MG63 (cell line): ENCODE measurements at regions not wholly inside any gene's neighbourhood (a gene's known extent, or its start where the extent isn't known, plus 50 kb on each side); places are given as distances from the start of the nearest gene placed in this dataset.

Experiments used
- DNase-seq: peaks from one replicate; pipeline ENCODE4 v3.0.0-alpha.2; 2020
- H3K27me3 ChIP-seq: fragments of 250-450 bp; sonication (Bioruptor Pico); 2 replicates; pipeline ENCODE4 v1.5.1; 2020; ENCODE audit warnings: mild to moderate bottlenecking, moderate library complexity
- H3K36me3 ChIP-seq: fragments of 250-450 bp; sonication (Bioruptor Pico); 2 replicates; pipeline ENCODE4 v1.5.1; 2020; ENCODE audit warnings: mild to moderate bottlenecking, moderate library complexity
- H3K4me3 ChIP-seq: fragments of 250-450 bp; sonication (Bioruptor Pico); 2 replicates; pipeline ENCODE4 v1.5.1; 2020; ENCODE audit warnings: mild to moderate bottlenecking, moderate library complexity
- H3K9me3 ChIP-seq: fragments of 250-450 bp; sonication (Bioruptor Pico); 2 replicates; pipeline ENCODE4 v1.5.1; 2020; ENCODE audit warnings: mild to moderate bottlenecking, moderate library complexity

DNA sequence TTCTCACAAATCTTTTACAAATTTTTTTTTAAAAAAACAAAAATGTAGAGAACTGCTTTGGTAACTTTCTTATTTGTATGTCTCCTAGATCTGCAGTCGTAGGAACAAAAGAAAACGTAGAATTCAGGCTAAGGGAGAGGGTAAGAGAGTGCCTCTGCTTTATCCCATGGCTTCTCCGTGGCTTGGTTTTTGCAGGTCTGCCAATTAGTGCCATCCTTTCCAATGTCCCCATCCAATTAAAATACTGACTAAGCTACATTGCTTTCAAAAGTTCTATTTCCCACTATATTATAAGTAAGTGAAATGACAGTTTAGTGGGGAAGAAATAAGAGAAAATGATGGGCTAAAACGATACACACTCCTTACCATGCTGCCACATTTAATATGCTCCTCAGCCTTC lies 209.3 kb downstream of the CRPPA start:
- Histone ChIP-seq H3K4me3 (no peak overlapping the region), H3K27me3 (no peaks in the 10 kb centered on the region), H3K36me3 (no peaks in the 10 kb centered on the region), H3K9me3 (no peaks in the 10 kb centered on the region)
- DNase-seq = no peak

DNA sequence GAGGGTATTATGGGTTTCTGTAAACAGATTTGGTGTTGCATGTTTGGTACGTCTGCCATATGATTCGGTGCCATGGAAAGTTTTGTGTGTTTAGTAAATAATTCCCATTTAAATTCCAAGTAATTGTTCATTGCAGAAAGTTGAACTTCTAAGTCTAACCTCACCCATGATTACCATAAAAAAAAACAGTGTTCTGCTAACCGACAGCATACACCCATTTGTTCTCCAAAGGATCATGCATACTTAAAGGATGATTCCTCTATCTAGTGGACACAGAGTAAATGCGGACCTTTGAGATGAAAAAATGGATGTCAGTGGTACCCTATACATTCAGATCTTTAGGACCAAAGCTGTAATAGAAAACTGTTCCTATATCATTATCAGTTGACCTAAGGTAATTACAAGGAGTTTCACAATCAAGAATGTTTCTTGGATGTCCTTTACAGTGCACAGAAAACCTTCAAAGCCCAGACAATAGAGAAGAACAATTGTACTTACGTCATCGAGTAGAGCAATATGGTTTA lies 209.9 kb downstream of the CRPPA start:
- DNase-seq = no peak
- no peaks in the 10 kb centered on the region for H3K27me3 ChIP-seq
- no peaks in the 10 kb centered on the region for H3K36me3 ChIP-seq
- H3K4me3 ChIP-seq = no peak overlapping the region
- no peaks in the 10 kb centered on the region for H3K9me3 ChIP-seq

DNA sequence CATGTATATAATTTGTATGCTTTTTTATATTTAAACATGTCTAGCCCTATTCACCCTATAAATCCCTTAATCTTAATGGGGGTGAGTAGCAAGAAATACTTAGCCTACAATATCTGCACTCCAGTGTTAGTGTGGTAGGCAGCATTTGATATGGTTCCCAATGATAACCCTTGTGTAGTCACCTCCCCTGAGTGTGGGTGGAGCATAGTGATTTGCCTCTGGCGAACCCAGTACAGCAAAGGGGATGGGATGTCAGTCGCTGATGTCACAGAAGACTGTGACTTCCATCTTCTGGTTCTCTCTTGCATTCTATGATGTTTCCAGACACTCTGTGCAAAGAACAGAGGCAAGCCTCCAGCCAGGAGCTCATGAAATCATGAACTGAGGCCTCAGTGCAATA lies 211.2 kb downstream of the CRPPA start:
- no peak for DNase-seq
- Histone ChIP-seq H3K36me3 (no peaks in the 10 kb centered on the region), H3K9me3 (no peaks in the 10 kb centered on the region), H3K27me3 (no peaks in the 10 kb centered on the region), H3K4me3 (no peak overlapping the region)

DNA sequence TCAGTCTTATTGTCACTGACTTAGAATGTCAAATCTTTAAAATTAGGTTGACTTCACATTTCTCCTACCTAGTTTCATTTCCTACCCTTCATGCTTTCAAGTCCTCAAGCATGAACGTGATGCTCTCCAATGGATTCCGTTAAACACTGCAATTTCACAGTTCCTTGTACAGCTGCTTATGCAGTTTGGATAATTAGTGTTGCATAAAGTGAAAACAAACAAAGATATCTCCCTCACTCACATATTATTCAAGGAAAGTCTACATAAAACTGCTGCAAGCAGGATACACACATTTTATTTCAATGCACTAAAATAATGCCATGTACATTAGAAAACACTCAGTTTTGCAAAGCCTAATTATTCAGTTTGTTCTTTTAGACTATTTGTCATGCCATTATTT lies 214.0 kb downstream of the CRPPA start:
- DNase-seq = no peak
- no peaks in the 10 kb centered on the region for H3K27me3 ChIP-seq

DNA sequence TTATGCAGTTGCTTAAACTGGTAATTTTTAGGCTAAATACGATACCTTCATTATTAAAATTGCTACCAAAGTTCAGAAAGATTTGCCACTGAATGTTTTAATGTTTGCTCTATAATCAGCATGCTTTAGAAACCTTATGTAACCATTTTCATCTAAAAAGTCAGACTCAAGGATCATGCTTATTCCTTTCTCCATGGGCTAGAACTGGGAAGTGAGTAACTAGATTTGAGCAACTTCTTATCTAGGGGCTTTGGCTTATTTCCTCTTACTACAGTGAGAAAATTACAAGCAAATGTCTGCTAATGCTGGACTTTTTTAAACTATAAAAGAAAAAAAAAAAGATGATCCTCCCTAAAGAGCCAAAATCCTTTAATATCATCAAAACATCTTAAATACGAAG lies 215.9 kb downstream of the CRPPA start:
- H3K27me3 ChIP-seq = no peaks in the 10 kb centered on the region
- no peaks in the 10 kb centered on the region for H3K9me3 ChIP-seq
- no peak for DNase-seq
- no peaks in the 10 kb centered on the region for H3K36me3 ChIP-seq
- no peak overlapping the region for H3K4me3 ChIP-seq

More for the DNA sequence above, 214.0 kb downstream of the CRPPA start:
- no peaks in the 10 kb centered on the region for H3K9me3 ChIP-seq
- no peaks in the 10 kb centered on the region for H3K36me3 ChIP-seq
- H3K4me3 ChIP-seq = no peak overlapping the region

DNA sequence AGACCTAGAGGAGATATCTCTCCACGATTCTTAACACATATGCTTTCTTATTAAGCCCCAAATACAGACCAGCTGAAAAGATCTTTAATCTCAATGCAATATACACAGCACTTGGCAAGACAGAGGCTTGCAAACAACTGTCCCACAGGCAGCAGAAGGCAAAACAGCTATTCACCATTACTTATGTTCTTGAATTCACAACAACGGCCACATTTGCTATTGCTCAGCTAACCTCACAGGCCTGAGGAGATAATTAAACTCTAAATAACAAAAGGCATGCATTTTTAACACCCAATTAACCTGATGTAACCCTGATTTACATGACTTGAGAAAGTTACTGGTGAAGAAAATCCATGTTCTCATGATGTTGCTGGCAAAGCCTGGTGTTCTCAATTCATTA lies 216.4 kb downstream of the CRPPA start:
- Histone ChIP-seq H3K27me3 (no peaks in the 10 kb centered on the region), H3K9me3 (no peaks in the 10 kb centered on the region)

DNA sequence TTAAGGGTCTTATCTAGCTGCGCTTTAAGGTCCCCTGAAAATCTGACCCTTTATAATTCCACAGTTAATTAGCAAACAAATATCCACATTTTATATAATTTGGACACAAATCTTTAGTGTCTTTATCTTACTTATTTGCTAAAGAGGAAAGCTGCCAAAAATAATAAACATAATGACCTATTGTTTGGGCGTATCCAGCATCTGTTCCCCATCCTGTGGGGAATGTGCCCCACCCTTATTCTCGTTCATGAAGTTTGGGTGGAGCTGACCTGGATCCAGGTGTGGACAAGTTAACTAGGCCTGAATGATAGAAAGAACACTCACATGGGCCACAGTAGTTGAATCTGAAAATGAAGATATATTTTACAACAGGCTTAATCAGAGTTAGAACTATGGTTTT lies 218.3 kb downstream of the CRPPA start:
- Histone ChIP-seq H3K4me3 (no peak overlapping the region), H3K9me3 (no peaks in the 10 kb centered on the region), H3K27me3 (no peaks in the 10 kb centered on the region), H3K36me3 (no peaks in the 10 kb centered on the region)
- DNase-seq = no peak

More for the DNA sequence above, 216.4 kb downstream of the CRPPA start:
- H3K4me3 ChIP-seq = no peak overlapping the region
- DNase-seq = no peak
- H3K36me3 ChIP-seq = no peaks in the 10 kb centered on the region

DNA sequence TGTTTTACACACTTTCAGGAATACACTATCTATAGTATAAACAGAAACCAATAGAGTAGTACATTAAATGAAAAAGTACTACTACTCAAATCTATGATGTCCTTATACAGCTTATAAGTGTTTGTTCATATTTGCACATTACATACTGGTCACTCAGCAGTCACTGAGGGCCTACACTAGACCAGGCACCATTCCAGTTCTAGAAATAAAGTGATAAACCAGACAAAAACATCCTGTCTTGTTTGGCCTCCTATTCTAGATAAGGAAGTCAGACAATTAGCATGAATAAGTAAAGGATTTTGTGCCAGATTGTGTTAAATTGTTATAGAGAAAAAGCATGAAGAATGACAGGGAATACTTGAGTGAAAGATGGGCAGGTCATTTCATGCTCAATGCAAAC lies 219.0 kb downstream of the CRPPA start:
- Histone ChIP-seq H3K36me3 (no peaks in the 10 kb centered on the region), H3K27me3 (no peaks in the 10 kb centered on the region), H3K9me3 (no peaks in the 10 kb centered on the region), H3K4me3 (no peak overlapping the region)
- DNase-seq = no peak

DNA sequence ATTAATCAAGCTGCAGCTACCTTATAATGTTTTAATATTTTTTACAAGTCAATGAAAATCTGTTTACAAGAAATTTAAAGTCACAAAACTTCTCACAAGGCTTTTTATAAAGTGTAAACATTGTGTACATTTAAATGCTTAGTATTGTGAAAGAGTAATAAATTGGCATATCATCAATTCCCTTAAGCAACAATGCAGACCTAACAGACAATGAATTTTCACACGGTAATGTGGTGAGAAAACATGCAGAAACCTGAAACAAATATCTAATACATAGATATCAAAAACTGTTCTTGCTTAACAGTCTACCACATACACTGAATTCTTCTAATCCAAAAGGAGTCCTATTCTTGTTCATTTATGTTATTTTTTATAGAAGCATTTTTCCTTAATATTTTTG lies 220.7 kb downstream of the CRPPA start:
- H3K9me3 ChIP-seq = no peaks in the 10 kb centered on the region
- no peaks in the 10 kb centered on the region for H3K36me3 ChIP-seq
- no peak overlapping the region for H3K4me3 ChIP-seq
- DNase-seq = no peak
- no peaks in the 10 kb centered on the region for H3K27me3 ChIP-seq

DNA sequence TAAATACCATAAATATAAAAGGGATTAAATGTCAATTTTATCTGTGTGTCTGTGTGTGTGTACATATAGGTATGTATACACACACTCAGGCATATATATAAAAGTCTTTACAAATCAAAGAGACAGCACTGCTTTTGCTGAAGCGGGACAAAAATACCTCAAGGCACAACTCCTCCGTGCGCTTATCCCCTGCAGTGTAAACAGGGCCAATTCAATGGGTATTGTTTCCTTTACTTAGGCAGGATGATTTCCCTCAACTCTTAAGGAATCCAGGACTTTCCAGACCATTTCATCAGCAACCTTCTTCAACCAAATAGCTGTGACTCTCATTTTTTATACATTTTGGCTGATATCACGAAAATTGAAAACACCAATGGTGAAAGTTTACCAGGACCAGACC lies 227.7 kb downstream of the CRPPA start:
- H3K4me3 ChIP-seq = no peak overlapping the region
- DNase-seq = no peak
- H3K9me3 ChIP-seq = no peaks in the 10 kb centered on the region; the same call in 1 of the 2 replicates
- no peaks in the 10 kb centered on the region for H3K36me3 ChIP-seq
- H3K27me3 ChIP-seq = no peaks in the 10 kb centered on the region

DNA sequence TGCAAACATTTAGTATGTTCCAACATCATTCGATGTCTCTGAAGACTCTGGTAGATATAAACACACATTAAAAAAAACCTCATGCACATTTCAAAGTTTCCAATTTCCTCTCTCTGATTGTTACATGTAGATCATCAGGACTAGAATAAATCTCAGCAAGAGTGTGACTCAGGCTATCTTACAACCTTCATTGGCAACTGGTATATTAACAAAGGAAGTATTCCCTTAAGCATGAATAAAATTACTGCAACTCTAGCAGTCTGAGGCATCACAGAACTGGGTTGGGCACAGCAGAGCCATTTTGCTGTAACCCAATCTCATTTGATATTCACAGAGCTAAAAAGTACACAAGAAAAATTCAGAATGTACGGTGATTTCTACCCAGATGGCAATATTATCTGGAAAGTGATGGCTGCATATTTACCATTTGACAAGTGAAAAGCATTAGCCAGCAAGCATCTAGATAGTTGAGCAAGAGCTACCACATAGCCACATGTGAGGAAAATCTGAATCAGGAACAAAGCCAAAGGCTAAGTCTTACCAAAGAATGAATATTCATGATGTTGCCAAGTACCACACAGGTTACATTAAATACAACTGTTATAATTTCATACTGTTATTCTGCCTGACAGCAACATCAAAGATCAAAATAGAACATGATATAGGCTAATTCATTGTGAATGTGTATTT lies 232.2 kb downstream of the CRPPA start:
- Histone ChIP-seq H3K9me3 (no peaks in the 10 kb centered on the region; the same call in 1 of the 2 replicates), H3K36me3 (no peaks in the 10 kb centered on the region), H3K27me3 (no peaks in the 10 kb centered on the region), H3K4me3 (no peak overlapping the region)
- DNase-seq = no peak

DNA sequence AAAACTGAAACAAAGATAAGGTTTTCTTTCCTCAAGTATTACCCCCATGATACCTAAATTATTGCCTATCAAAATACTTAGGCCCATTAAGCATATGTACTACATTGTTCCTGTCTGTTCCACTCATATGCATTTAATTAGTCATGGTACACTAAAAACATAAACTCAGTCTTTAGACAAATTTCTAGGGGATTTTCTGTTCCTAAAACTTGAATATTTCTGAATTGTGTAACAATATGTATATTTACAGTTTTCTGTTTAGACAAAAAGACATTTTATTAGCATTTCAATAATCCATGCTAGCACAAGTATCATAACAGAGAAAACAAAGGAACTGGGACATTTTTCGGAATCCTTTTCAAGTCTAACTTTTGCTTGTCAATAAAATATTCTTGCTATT lies 234.2 kb downstream of the CRPPA start:
- H3K9me3 ChIP-seq = no peaks in the 10 kb centered on the region; the same call in 1 of the 2 replicates
- H3K4me3 ChIP-seq = no peak overlapping the region
- no peaks in the 10 kb centered on the region for H3K36me3 ChIP-seq
- DNase-seq = no peak
- H3K27me3 ChIP-seq = no peaks in the 10 kb centered on the region

DNA sequence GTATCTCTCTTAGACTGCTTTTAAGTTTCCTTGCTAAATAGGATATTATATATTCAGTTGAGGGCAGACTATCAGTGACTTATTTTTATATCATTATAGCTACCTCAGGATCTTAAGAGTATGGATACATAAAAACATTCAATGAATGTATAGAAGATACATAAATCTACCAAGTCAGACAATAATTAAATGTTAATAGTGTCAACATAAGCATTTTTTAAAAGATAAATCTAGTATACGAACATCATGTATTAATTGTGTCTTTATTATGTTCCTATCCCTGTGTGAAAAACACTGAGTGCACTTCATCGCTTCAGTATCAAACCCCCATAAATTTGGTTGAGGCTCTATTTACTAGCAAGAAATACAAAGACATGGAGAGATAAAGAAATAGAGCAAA lies 242.8 kb downstream of the CRPPA start:
- no peaks in the 10 kb centered on the region for H3K36me3 ChIP-seq
- no peak overlapping the region for H3K4me3 ChIP-seq
- no peaks in the 10 kb centered on the region for H3K27me3 ChIP-seq
- H3K9me3 ChIP-seq = no peaks in the 10 kb centered on the region
- no peak for DNase-seq

DNA sequence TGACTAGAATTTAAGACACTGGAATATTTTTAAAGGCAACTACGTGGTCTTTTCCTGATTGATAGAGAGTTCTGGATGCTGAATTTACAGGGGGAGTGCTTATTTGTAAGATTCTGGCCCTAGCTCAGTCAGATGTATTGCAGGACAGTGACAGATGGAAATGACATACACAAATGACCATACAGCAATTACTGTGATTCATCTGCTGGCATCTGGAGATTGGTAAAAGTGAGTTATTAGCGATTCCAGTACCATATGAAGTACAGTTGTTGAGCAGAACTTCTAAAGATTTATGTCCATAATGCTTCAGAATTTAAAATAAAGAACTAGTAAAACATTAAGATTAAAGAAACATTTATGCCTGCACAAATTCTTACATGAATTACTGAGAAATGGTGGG lies 243.2 kb downstream of the CRPPA start:
- H3K9me3 ChIP-seq = no peaks in the 10 kb centered on the region
- no peak for DNase-seq
- H3K27me3 ChIP-seq = no peaks in the 10 kb centered on the region

DNA sequence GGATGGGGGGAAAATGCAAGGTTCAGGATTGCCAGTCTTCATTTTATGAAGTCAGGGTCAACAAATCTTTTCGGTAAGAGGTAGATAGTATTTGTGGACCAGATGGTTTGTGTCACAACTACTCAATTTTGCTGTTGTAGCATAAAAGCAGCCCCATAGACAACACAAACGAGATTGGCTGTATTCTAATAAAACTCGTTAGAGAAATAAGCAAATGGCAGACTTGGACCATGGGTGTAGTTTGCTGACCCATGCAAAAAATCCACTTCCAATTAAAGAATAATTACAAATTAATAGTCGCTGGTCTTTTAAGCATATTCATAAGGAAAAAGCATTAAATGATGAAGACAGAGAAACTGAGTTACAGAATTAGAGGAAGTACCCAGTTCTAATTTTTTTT lies 247.1 kb downstream of the CRPPA start:
- DNase-seq = no peak
- Histone ChIP-seq H3K27me3 (no peaks in the 10 kb centered on the region), H3K9me3 (no peaks in the 10 kb centered on the region), H3K36me3 (no peaks in the 10 kb centered on the region), H3K4me3 (no peak overlapping the region)

More for the DNA sequence above, 243.2 kb downstream of the CRPPA start:
- H3K4me3 ChIP-seq = no peak overlapping the region
- H3K36me3 ChIP-seq = no peaks in the 10 kb centered on the region

DNA sequence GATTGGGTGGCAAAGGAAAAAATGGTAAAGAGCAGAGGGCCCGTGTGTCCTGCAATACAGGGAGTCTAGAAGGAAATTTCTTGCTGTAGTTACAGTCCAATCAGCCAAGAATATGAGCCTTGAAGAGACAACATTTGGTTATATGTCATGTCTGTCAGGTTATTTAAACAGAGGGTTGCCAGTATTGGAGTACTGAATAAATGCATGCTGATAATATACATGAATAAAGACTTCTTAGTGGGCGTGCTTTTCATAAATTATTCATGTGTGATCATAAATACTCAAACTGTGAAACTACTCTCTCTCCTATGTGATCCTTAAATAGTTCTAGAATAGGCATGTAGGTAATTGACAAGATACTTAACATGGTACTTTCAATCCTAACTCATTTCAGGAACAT lies 249.0 kb downstream of the CRPPA start:
- no peaks in the 10 kb centered on the region for H3K27me3 ChIP-seq
- no peak overlapping the region for H3K4me3 ChIP-seq
- H3K9me3 ChIP-seq = no peaks in the 10 kb centered on the region
- H3K36me3 ChIP-seq = no peaks in the 10 kb centered on the region
- no peak for DNase-seq

DNA sequence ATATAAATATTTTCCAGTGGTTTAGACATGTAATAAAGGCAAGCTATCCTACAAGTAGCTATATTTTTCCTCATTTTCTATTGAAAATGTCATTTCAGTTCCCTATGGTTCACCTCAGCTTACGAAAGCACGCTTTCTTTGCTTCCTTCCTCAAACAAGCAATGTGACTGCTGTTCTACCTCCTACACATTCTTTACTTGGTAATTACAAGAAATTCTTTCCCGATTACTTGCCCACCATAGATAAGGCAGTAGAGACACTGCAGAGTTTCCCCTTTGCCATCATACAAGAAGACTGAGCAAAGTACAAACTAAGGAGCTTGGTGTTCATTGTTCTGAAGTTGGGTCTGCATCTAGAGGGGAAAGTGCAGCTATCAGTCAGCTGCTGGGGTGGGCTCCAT lies 249.4 kb downstream of the CRPPA start:
- no peak overlapping the region for H3K4me3 ChIP-seq
- H3K9me3 ChIP-seq = no peaks in the 10 kb centered on the region
- no peak for DNase-seq
- no peaks in the 10 kb centered on the region for H3K27me3 ChIP-seq
- no peaks in the 10 kb centered on the region for H3K36me3 ChIP-seq

DNA sequence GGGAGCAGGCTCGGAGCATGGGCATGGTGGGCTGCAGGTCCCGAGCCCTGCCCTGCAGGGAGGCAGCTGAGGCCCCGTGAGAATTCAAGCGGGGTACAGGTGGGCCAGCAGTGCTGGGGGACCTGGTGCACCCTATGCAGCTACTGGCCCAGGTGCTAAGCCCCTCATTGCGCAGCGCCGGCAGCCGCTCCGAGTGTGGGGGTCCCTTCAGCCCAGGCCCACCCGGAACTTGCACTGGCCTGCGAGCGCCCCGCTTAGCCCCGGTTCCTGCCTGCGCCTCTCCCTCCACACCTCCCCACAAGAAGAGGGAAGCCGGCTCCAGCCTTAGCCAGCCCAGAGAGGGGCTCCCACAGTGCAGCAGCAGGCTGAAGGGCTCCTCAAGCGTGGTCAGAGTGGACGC lies 250.7 kb downstream of the CRPPA start:
- no peaks in the 10 kb centered on the region for H3K27me3 ChIP-seq
- H3K9me3 ChIP-seq = no peaks in the 10 kb centered on the region
- no peaks in the 10 kb centered on the region for H3K36me3 ChIP-seq
- H3K4me3 ChIP-seq = no peak overlapping the region
- DNase-seq = no peak
